Kidney glomerular epithelial cell (primary cell): ENCODE measurements at regions not wholly inside any gene's neighbourhood (a gene's known extent, or its start where the extent isn't known, plus 50 kb on each side); places are given as distances from the start of the nearest gene placed in this dataset.
"Not testable (repeated sequence)": the region's sequence is repeated elsewhere in the genome, so short reads cannot be mapped to it uniquely, and the experiment has no call there.

ENCODE experiments used
- DNase-seq: peaks from one replicate; lab custom pipeline; 2025; lab: John Stamatoyannopoulos, UW

GRCh38 chr2:21194147-21194546, 70.4 kb downstream of the TDRD15 start:
- DNase-seq: no peak

GRCh38 chr2:21194858-21195271, 71.1 kb downstream of the TDRD15 start:
- DNase-seq: no peak

- no peak for DNase-seq
Measured at GRCh38 chr2:21195326-21195725, 71.6 kb downstream of the TDRD15 start.

- DNase-seq: no peak
Measured at GRCh38 chr2:21198637-21199036, 74.9 kb downstream of the TDRD15 start.

GRCh38 chr2:21203976-21204375, 80.2 kb downstream of the TDRD15 start:
- no peak for DNase-seq

GRCh38 chr2:21214085-21214484, 90.3 kb downstream of the TDRD15 start:
- not testable (repeated sequence) for DNase-seq

- DNase-seq: no peak
Measured at GRCh38 chr2:21217442-21217841, 93.7 kb downstream of the TDRD15 start.

GRCh38 chr2:21220930-21221329, 97.2 kb downstream of the TDRD15 start:
- DNase-seq: peak; percentile 51

GRCh38 chr2:21223618-21224017, 99.8 kb downstream of the TDRD15 start:
- no peak for DNase-seq

- no peak for DNase-seq
Measured at GRCh38 chr2:21228041-21228895, 104.5 kb downstream of the TDRD15 start.

GRCh38 chr2:21229302-21229701, 105.5 kb downstream of the TDRD15 start:
- DNase-seq: no peak

GRCh38 chr2:21230140-21230539, 106.4 kb downstream of the TDRD15 start:
- no peak for DNase-seq

GRCh38 chr2:21231985-21232384, 108.2 kb downstream of the TDRD15 start:
- no peak for DNase-seq

- no peak for DNase-seq
Measured at GRCh38 chr2:21233194-21233593, 109.4 kb downstream of the TDRD15 start.

- DNase-seq: no peak
Measured at GRCh38 chr2:21234001-21234400, 110.2 kb downstream of the TDRD15 start.

GRCh38 chr2:21234464-21235120, 110.8 kb downstream of the TDRD15 start:
- no peak for DNase-seq

GRCh38 chr2:21239749-21240148, 116.0 kb downstream of the TDRD15 start:
- DNase-seq: not testable (repeated sequence)

GRCh38 chr2:21244161-21244560, 120.4 kb downstream of the TDRD15 start:
- DNase-seq: no peak

GRCh38 chr2:21245565-21245964, 121.8 kb downstream of the TDRD15 start:
- no peak for DNase-seq

GRCh38 chr2:21249367-21249766, 125.6 kb downstream of the TDRD15 start:
- no peak for DNase-seq

GRCh38 chr2:21250673-21251072, 126.9 kb downstream of the TDRD15 start:
- DNase-seq: no peak

- no peak for DNase-seq
Measured at GRCh38 chr2:21251216-21251980, 127.6 kb downstream of the TDRD15 start.
